Stomach (tissue), 8 donors: ENCODE measurements at regions not wholly inside any gene's neighbourhood (a gene's known extent, or its start where the extent isn't known, plus 50 kb on each side); places are given as distances from the start of the nearest gene placed in this dataset.

ENCODE experiments used
- DNase-seq, 2 donors: peaks; one replicate each; pipeline versions ENCODE4 v3.0.0 to v3.0.0-alpha.2; 2013 to 2019
- H3K27ac ChIP-seq, 5 donors: fragments of 200-600 bp in 4 of 5; sonication (generic) in 4 of 5; one replicate each; pipeline ENCODE4 v1.5.1; 2013 to 2019; ENCODE audit warnings: mild to moderate bottlenecking in 1 of 5, moderate library complexity in 1 of 5
- H3K27me3 ChIP-seq, 3 donors: fragments of 200-600 bp; sonication (generic); one replicate each; pipeline ENCODE4 v1.5.1; 2017 to 2019; ENCODE audit warnings: mixed run types in 1 of 3
- H3K36me3 ChIP-seq, 4 donors: fragments of 200-600 bp; sonication (generic); 1 replicate in 3 of 4; 2 replicates in 1 of 4; pipeline ENCODE4 v1.5.1; 2016 to 2019
- H3K4me1 ChIP-seq, 4 donors: fragments of 200-600 bp; sonication (generic); one replicate each; pipeline ENCODE4 v1.5.1; 2016 to 2019
- H3K4me3 ChIP-seq, 4 donors: fragments of 200-600 bp; sonication (generic) in 3 of 4; one replicate each; pipeline ENCODE4 v1.5.1; 2016 to 2019; ENCODE audit warnings: mild to moderate bottlenecking in 1 of 4
- H3K9me3 ChIP-seq, 4 donors: fragments of 200-600 bp; sonication (generic); one replicate each; pipeline ENCODE4 v1.5.1; 2016 to 2019
- CTCF ChIP-seq, 7 experiments: fragments of 450-650 bp in 4 of 7; fragments of 200-600 bp in 3 of 7; sonication (generic) in 3 of 7; IDR thresholded peaks; one replicate each; pipeline ENCODE4 v1.5.1; 2016 to 2019; ENCODE audit warnings: antibody characterized with exemption in 7 of 7, control low read depth in 2 of 7, mild to moderate bottlenecking in 1 of 7
- EP300 ChIP-seq: sonication (generic); formaldehyde crosslinking; IDR thresholded peaks from one replicate; pipeline ENCODE4 v1.6.1; 2017; ENCODE audit warnings: antibody characterized with exemption
- POLR2A ChIP-seq, 4 donors: fragments of 450-650 bp; IDR thresholded peaks; one replicate each; pipeline ENCODE4 v1.6.1; 2016; ENCODE audit warnings: antibody characterized with exemption in 4 of 4, control low read depth in 2 of 4, mild to moderate bottlenecking in 1 of 4, moderate library complexity in 1 of 4
- POLR2AphosphoS5 ChIP-seq, 3 donors: sonication (generic); formaldehyde crosslinking; IDR thresholded peaks; one replicate each; pipeline ENCODE4 v1.6.1; 2016; ENCODE audit warnings: antibody characterized with exemption in 3 of 3
- WGBS, 5 donors: extraction: QIAGEN DNeasy Blood & Tissue Kit in 3 of 5; methylation state at CpG; one replicate each; pipeline versions ENCODE4 v1.1.5 to v1.1.7; 2013 to 2018; 5-methylcytosine and 5-hydroxymethylcytosine counted together
- intact Hi-C: fragments of 100-400 bp; cut with DNase I; formaldehyde crosslinking; loops from one replicate; pipeline ENCODE4 v1.15.1; 2023; ENCODE audit warnings: low total_unique reads
- donor health status: healthy with polysubstance abuse.
- donor health status: Bipolar disorder and iron deficiency.
- donor health status: healthy.

DNA sequence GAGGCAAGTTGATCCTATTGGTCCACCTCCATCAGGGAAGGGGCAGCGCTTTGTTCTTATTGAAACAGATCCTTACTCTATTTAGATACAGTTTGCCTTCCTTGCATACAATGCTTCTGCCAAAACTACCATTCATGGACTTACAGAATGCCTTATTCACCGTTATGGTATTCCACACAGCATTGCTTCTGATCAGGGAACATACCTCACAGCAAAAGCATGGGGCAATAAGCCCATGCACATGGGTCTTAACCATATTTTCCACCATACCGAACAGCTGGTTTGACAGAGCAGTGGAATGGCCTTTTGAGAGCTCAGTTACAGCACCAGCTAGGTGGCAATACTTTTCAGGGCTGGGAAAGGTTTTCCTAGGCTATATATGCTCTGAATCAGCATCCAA lies 544.8 kb upstream of the ADGRL4 start:
- Histone ChIP-seq H3K9me3 (no peaks in the 10 kb centered on the region), H3K36me3 (no peaks in the 10 kb centered on the region), H3K4me3 (no peak overlapping the region), H3K27me3 (no peaks in the 10 kb centered on the region), H3K27ac (no peak overlapping the region), H3K4me1 (no peaks in the 10 kb centered on the region)
- WGBS, 5 donors = 56 to 62% (median 57%) methylated on average over 3 of the region's 3 CpGs
- TF ChIP-seq EP300 = no peak
- no peak for DNase-seq
- intact Hi-C loops = no loop called here

DNA sequence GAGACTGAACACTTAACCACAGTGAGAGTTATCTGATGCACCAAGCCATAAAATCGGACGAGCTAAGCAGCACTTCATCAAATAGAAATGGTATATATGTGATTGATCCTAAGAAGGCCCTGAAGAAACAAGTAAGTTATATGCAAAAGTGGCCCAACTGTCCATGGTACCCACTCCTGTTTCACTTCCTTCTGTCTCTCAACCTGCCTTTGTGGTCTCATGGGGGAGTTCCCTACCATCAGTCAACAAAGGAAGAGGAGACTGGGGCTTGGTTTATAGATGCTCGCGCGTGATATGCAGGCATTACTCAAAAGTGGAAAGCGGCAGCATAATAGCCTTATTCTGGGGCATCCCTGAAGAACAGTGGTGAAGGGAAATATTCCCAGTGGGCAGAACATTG lies 543.9 kb upstream of the ADGRL4 start:
- no peak overlapping the region for H3K27ac ChIP-seq
- no peaks in the 10 kb centered on the region for H3K27me3 ChIP-seq
- TF ChIP-seq CTCF (IDR thresholded peaks at IDR 0.05) (no peak), POLR2AphosphoS5 (IDR thresholded peaks at IDR 0.05) (no peak), POLR2A (IDR thresholded peaks at IDR 0.05) (no peak), EP300 (no peak)
- H3K4me1 ChIP-seq = no peaks in the 10 kb centered on the region
- no peak overlapping the region for H3K4me3 ChIP-seq
- intact Hi-C loops = no loop called here
- no peak for DNase-seq
- 91 to 95% (median 93%) methylated on average over 6 of the region's 6 CpGs for WGBS, 5 donors
- H3K36me3 ChIP-seq = no peaks in the 10 kb centered on the region
- H3K9me3 ChIP-seq = no peaks in the 10 kb centered on the region

- no peaks in the 10 kb centered on the region for H3K36me3 ChIP-seq
- TF ChIP-seq POLR2AphosphoS5 (IDR thresholded peaks at IDR 0.05) (no peak), CTCF (IDR thresholded peaks at IDR 0.05) (no peak), POLR2A (IDR thresholded peaks at IDR 0.05) (no peak), EP300 (no peak)
- 31 to 54% (median 43%) methylated on average over 2 of the region's 2 CpGs for WGBS, 5 donors
- intact Hi-C loops = no loop called here
- DNase-seq = no peak
- no peaks in the 10 kb centered on the region for H3K4me1 ChIP-seq
- no peak overlapping the region for H3K4me3 ChIP-seq
- no peaks in the 10 kb centered on the region for H3K9me3 ChIP-seq
- H3K27me3 ChIP-seq = no peaks in the 10 kb centered on the region
- no peak overlapping the region for H3K27ac ChIP-seq
Measured at GRCh38 chr1:79549201-79549600, 542.7 kb upstream of the ADGRL4 start.

DNA sequence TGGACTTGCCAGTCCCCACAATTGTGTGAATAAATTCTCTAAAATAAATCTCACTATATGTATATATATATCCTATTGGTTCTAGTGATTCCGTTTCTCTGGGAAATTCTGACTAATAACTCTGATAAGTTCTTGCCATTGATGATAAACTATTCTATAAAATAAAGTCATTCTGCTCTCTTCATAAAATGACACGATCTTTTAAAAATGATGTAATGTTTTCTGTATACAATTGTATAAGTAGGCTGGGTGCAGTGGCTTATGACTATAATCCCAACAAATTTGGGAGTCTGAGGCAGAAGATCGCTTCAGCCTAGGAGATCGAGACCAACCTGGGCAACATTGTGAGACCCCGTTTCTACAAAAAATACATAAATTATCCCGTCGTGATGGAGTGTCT lies 541.0 kb upstream of the ADGRL4 start:
- Histone ChIP-seq H3K36me3 (no peaks in the 10 kb centered on the region), H3K4me1 (no peaks in the 10 kb centered on the region), H3K4me3 (no peak overlapping the region), H3K27me3 (no peaks in the 10 kb centered on the region), H3K27ac (no peak overlapping the region), H3K9me3 (no peaks in the 10 kb centered on the region)
- intact Hi-C loops = no loop called here
- DNase-seq = no peak
- WGBS, 5 donors = 87 to 95% (median 90%) methylated on average over 7 of the region's 7 CpGs
- TF ChIP-seq POLR2A (IDR thresholded peaks at IDR 0.05) = no peak

GRCh38 chr1:79543394-79543793 lies 536.9 kb upstream of the ADGRL4 start:
- intact Hi-C loops = no loop called here
- H3K36me3 ChIP-seq = no peaks in the 10 kb centered on the region
- H3K4me3 ChIP-seq = no peak overlapping the region
- 39 to 48% (median 42%) methylated on average over 3 of the region's 3 CpGs for WGBS, 5 donors
- TF ChIP-seq EP300 = no peak
- no peak for TF ChIP-seq POLR2AphosphoS5 (IDR thresholded peaks at IDR 0.05)
- no peak for TF ChIP-seq POLR2A (IDR thresholded peaks at IDR 0.05)
- no peak for TF ChIP-seq CTCF (IDR thresholded peaks at IDR 0.05)
- no peak for DNase-seq
- no peaks in the 10 kb centered on the region for H3K27me3 ChIP-seq
- no peaks in the 10 kb centered on the region for H3K4me1 ChIP-seq
- no peak overlapping the region for H3K27ac ChIP-seq
- H3K9me3 ChIP-seq = no peaks in the 10 kb centered on the region

DNA sequence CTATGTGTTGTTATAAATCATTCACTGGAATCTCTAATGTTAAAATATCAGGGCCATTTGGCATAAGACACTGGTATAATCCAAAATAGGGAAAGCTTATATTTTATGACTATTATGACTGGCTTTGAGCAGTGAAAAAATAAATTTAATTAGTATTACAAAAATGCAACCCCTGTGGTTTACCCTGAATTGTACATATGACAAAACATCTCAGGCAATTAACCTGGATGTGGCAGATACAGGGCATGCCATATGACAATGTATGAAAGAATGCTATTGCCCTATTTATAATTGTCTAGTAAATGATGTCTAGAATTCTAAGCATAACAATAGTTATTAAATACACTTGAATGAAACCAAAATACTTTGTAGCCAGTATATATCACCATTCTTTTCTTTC lies 532.5 kb upstream of the ADGRL4 start:
- no peaks in the 10 kb centered on the region for H3K9me3 ChIP-seq
- H3K4me1 ChIP-seq = no peaks in the 10 kb centered on the region
- no peak for DNase-seq
- no peak overlapping the region for H3K27ac ChIP-seq
- intact Hi-C loops = no loop called here
- H3K27me3 ChIP-seq = no peaks in the 10 kb centered on the region
- no peaks in the 10 kb centered on the region for H3K36me3 ChIP-seq
- H3K4me3 ChIP-seq = no peak overlapping the region
- TF ChIP-seq CTCF (IDR thresholded peaks at IDR 0.05) (no peak), EP300 (no peak), POLR2A (IDR thresholded peaks at IDR 0.05) (no peak), POLR2AphosphoS5 (IDR thresholded peaks at IDR 0.05) (no peak)
